ENCODE measurements at regions not wholly inside any gene's neighbourhood (a gene's known extent, or its start where the extent isn't known, plus 50 kb on each side); places are given as distances from the start of the nearest gene placed in this dataset.

- Histone ChIP-seq H3K27ac (ENCODE audit: low read length) (no peak overlapping the region), H3F3A (ENCODE audit: insufficient read depth, low read length, poor library complexity, severe bottlenecking) (no peaks in the 10 kb centered on the region), H2AFZ (ENCODE audit: low read depth, low read length) (no peak overlapping the region), H3K4me2 (ENCODE audit: low read length) (no peak overlapping the region), H4K20me1 (ENCODE audit: insufficient read depth) (no peaks in the 10 kb centered on the region), H3K79me2 (replicated peaks; ENCODE audit: insufficient read depth, low read length) (no peaks in the 10 kb centered on the region), H3K9me3 (ENCODE audit: low read length) (no peaks in the 10 kb centered on the region), H3K4me3 (ENCODE audit: low read length) (no peak overlapping the region), H3K36me3 (ENCODE audit: insufficient read depth, low read length) (no peaks in the 10 kb centered on the region), H3K9me2 (ENCODE audit: insufficient read depth, low read length) (no peaks in the 10 kb centered on the region), H3K9ac (ENCODE audit: low read length) (no peak overlapping the region), H3K27me3 (ENCODE audit: insufficient read depth, low read depth, low read length) (no peaks in the 10 kb centered on the region)
- TF ChIP-seq RAD21 (conservative IDR thresholded peaks at IDR 0.05) (no peak), EP300 (conservative IDR thresholded peaks at IDR 0.05; ENCODE audit: poor library complexity, severe bottlenecking) (no peak), MXI1 (conservative IDR thresholded peaks at IDR 0.05; ENCODE audit: poor library complexity, severe bottlenecking) (no peak), REST (IDR thresholded peaks at IDR 0.05; ENCODE audit: borderline replicate concordance) (no peak), TAF1 (IDR thresholded peaks at IDR 0.05; ENCODE audit: low read depth) (no peak), SMC3 (conservative IDR thresholded peaks at IDR 0.05; ENCODE audit: poor library complexity) (no peak), POLR2AphosphoS5 (IDR thresholded peaks at IDR 0.05) (no peak), EZH2 (IDR thresholded peaks at IDR 0.05; ENCODE audit: borderline replicate concordance, insufficient read depth, low read length, poor library complexity, severe bottlenecking) (no peak)
- TF ChIP-seq, protein P1, sequence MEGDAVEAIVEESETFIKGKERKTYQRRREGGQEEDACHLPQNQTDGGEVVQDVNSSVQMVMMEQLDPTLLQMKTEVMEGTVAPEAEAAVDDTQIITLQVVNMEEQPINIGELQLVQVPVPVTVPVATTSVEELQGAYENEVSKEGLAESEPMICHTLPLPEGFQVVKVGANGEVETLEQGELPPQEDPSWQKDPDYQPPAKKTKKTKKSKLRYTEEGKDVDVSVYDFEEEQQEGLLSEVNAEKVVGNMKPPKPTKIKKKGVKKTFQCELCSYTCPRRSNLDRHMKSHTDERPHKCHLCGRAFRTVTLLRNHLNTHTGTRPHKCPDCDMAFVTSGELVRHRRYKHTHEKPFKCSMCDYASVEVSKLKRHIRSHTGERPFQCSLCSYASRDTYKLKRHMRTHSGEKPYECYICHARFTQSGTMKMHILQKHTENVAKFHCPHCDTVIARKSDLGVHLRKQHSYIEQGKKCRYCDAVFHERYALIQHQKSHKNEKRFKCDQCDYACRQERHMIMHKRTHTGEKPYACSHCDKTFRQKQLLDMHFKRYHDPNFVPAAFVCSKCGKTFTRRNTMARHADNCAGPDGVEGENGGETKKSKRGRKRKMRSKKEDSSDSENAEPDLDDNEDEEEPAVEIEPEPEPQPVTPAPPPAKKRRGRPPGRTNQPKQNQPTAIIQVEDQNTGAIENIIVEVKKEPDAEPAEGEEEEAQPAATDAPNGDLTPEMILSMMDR (IDR thresholded peaks at IDR 0.05; ENCODE audit: poor library complexity, severe bottlenecking), result no peak
Measured at GRCh38 chr5:92904021-92904420, 677.0 kb downstream of the NR2F1-AS1 start.

DNA sequence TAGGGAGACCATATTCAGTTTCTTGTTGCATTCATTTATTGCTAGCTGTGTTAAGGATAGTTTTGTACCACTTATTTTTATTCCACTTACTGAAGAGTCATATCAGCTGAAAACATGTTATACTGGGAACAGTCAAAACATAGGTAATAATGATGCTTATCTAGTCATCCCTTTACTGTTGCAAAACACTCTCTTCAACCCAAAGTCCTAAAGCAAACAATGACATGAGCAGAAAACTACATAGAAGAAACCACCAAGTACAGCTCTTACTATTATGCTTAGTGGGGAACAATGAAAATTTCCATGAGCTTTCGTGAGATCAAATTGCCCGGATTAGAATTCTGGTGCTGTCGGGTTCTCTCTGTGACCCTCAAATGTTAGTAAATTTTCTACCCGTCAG, 681.4 kb downstream of the NR2F1-AS1 start:
- Histone ChIP-seq H3K36me3 (ENCODE audit: insufficient read depth, low read length) (no peaks in the 10 kb centered on the region), H3K27ac (ENCODE audit: low read length) (no peak overlapping the region), H3K4me3 (ENCODE audit: low read length) (no peak overlapping the region), H4K20me1 (ENCODE audit: insufficient read depth) (no peaks in the 10 kb centered on the region), H3K27me3 (ENCODE audit: insufficient read depth, low read depth, low read length) (no peaks in the 10 kb centered on the region), H3F3A (ENCODE audit: insufficient read depth, low read length, poor library complexity, severe bottlenecking) (no peaks in the 10 kb centered on the region), H3K9ac (ENCODE audit: low read length) (no peak overlapping the region), H3K9me3 (ENCODE audit: low read length) (no peaks in the 10 kb centered on the region), H3K9me2 (ENCODE audit: insufficient read depth, low read length) (no peaks in the 10 kb centered on the region), H3K79me2 (replicated peaks; ENCODE audit: insufficient read depth, low read length) (no peaks in the 10 kb centered on the region), H3K4me2 (ENCODE audit: low read length) (no peak overlapping the region), H2AFZ (ENCODE audit: low read depth, low read length) (no peak overlapping the region)
- TF ChIP-seq POLR2AphosphoS5 (IDR thresholded peaks at IDR 0.05), result no peak
- no peak for TF ChIP-seq EP300 (conservative IDR thresholded peaks at IDR 0.05; ENCODE audit: poor library complexity, severe bottlenecking)
- TF ChIP-seq EZH2 (IDR thresholded peaks at IDR 0.05; ENCODE audit: borderline replicate concordance, insufficient read depth, low read length, poor library complexity, severe bottlenecking), result no peak
- no peak for TF ChIP-seq SMC3 (conservative IDR thresholded peaks at IDR 0.05; ENCODE audit: poor library complexity)
- no peak for TF ChIP-seq MXI1 (conservative IDR thresholded peaks at IDR 0.05; ENCODE audit: poor library complexity, severe bottlenecking)
- no peak for TF ChIP-seq RAD21 (conservative IDR thresholded peaks at IDR 0.05)
- TF ChIP-seq, protein P1 (IDR thresholded peaks at IDR 0.05; ENCODE audit: poor library complexity, severe bottlenecking), result no peak
- TF ChIP-seq TAF1 (IDR thresholded peaks at IDR 0.05; ENCODE audit: low read depth), result no peak
- no peak for TF ChIP-seq REST (IDR thresholded peaks at IDR 0.05; ENCODE audit: borderline replicate concordance)
